Skin epidermis (tissue), 12 donors: ENCODE measurements at regions not wholly inside any gene's neighbourhood (a gene's known extent, or its start where the extent isn't known, plus 50 kb on each side); places are given as distances from the start of the nearest gene placed in this dataset.

Experiments used
- H3K27ac ChIP-seq, 21 experiments: fragments of 200-600 bp; sonication (generic) in 11 of 21; one replicate each; pipeline ENCODE4 v1.5.0; 2020; ENCODE audit warnings: mild to moderate bottlenecking in 3 of 21, inconsistent platforms in 2 of 21, moderate library complexity in 2 of 21
- H3K4me3 ChIP-seq, 7 experiments: fragments of 200-600 bp; sonication (generic) in 2 of 7; one replicate each; pipeline ENCODE4 v1.5.0; 2020; ENCODE audit warnings: inconsistent platforms in 2 of 7, mild to moderate bottlenecking in 2 of 7, moderate library complexity in 1 of 7

GRCh38 chr21:16606271-16606670 lies 876.5 kb downstream of the USP25 start:
- H3K4me3 ChIP-seq, result no peak overlapping the region

GRCh38 chr21:16608209-16608830 lies 878.5 kb downstream of the USP25 start:
- Histone ChIP-seq H3K4me3 (no peak overlapping the region), H3K27ac (no peak overlapping the region)

More at GRCh38 chr21:16606271-16606670, 876.5 kb downstream of the USP25 start:
- H3K27ac ChIP-seq, result no peak overlapping the region

- no peak overlapping the region for H3K27ac ChIP-seq
- H3K4me3 ChIP-seq, result no peak overlapping the region
Observed at GRCh38 chr21:16619281-16619680, 889.5 kb downstream of the USP25 start.

- no peak overlapping the region for H3K4me3 ChIP-seq
- H3K27ac ChIP-seq, result no peak overlapping the region
Observed at GRCh38 chr21:16620786-16621320, 891.1 kb downstream of the USP25 start.

- Histone ChIP-seq H3K4me3 (no peak overlapping the region), H3K27ac (no peak overlapping the region)
Observed at GRCh38 chr21:16624479-16625118, 888.2 kb upstream of the CXADR start.

- Histone ChIP-seq H3K4me3 (no peak overlapping the region), H3K27ac (no peak overlapping the region)
Observed at GRCh38 chr21:16625491-16625890, 887.4 kb upstream of the CXADR start.

GRCh38 chr21:16633831-16634459 lies 878.9 kb upstream of the CXADR start:
- no peak overlapping the region for H3K4me3 ChIP-seq
- H3K27ac ChIP-seq, result peak overlapping the region in 5 of 21 experiments; percentile 2 to 54 (median 15)

GRCh38 chr21:16634515-16634914 lies 878.3 kb upstream of the CXADR start:
- peak overlapping the region in 7 of 21 experiments; percentile 2 to 54 (median 15) for H3K27ac ChIP-seq
- no peak overlapping the region for H3K4me3 ChIP-seq

GRCh38 chr21:16640297-16641027 lies 872.4 kb upstream of the CXADR start:
- no peak overlapping the region for H3K4me3 ChIP-seq

GRCh38 chr21:16642353-16642752 lies 870.5 kb upstream of the CXADR start:
- Histone ChIP-seq H3K4me3 (no peak overlapping the region), H3K27ac (no peak overlapping the region)

More at GRCh38 chr21:16640297-16641027, 872.4 kb upstream of the CXADR start:
- H3K27ac ChIP-seq, result no peak overlapping the region

- Histone ChIP-seq H3K4me3 (no peak overlapping the region), H3K27ac (no peak overlapping the region)
Observed at GRCh38 chr21:16644685-16645084, 868.2 kb upstream of the CXADR start.

GRCh38 chr21:16650714-16651366 lies 862.0 kb upstream of the CXADR start:
- no peak overlapping the region for H3K4me3 ChIP-seq
- H3K27ac ChIP-seq, result no peak overlapping the region

- Histone ChIP-seq H3K4me3 (no peak overlapping the region), H3K27ac (no peak overlapping the region)
Observed at GRCh38 chr21:16651956-16652355, 860.9 kb upstream of the CXADR start.

GRCh38 chr21:16663436-16663835 lies 849.4 kb upstream of the CXADR start:
- Histone ChIP-seq H3K27ac (no peak overlapping the region), H3K4me3 (no peak overlapping the region)

GRCh38 chr21:16667395-16667794 lies 845.4 kb upstream of the CXADR start:
- no peak overlapping the region for H3K4me3 ChIP-seq

GRCh38 chr21:16674949-16675348 lies 837.9 kb upstream of the CXADR start:
- Histone ChIP-seq H3K4me3 (no peak overlapping the region), H3K27ac (no peak overlapping the region)

More at GRCh38 chr21:16667395-16667794, 845.4 kb upstream of the CXADR start:
- no peak overlapping the region for H3K27ac ChIP-seq

GRCh38 chr21:16676391-16676790 lies 836.5 kb upstream of the CXADR start:
- Histone ChIP-seq H3K4me3 (no peak overlapping the region), H3K27ac (no peak overlapping the region)

GRCh38 chr21:16678429-16679160 lies 834.2 kb upstream of the CXADR start:
- Histone ChIP-seq H3K4me3 (no peak overlapping the region), H3K27ac (no peak overlapping the region)

- H3K27ac ChIP-seq, result no peak overlapping the region
- no peak overlapping the region for H3K4me3 ChIP-seq
Observed at GRCh38 chr21:16695074-16695473, 817.8 kb upstream of the CXADR start.
